Prostate gland (tissue), 2 donors: ENCODE measurements at regions not wholly inside any gene's neighbourhood (a gene's known extent, or its start where the extent isn't known, plus 50 kb on each side); places are given as distances from the start of the nearest gene placed in this dataset.

ENCODE experiments used
- DNase-seq: peaks from one replicate; pipeline ENCODE4 v3.0.0-alpha.2; 2019; ENCODE audit warnings: low spot score
- H3K27ac ChIP-seq, 2 donors: fragments of 200-600 bp; sonication (generic); 2 replicates each; pipeline ENCODE4 v1.5.1; 2017 to 2019
- H3K27me3 ChIP-seq: fragments of 200-600 bp; sonication (generic); replicated peaks from 2 replicates; pipeline ENCODE4 v1.5.1; 2019; ENCODE audit not compliant: insufficient read depth
- H3K36me3 ChIP-seq, 2 donors: fragments of 200-600 bp; sonication (generic); 1 replicate in 1 of 2; 2 replicates in 1 of 2; pipeline versions ENCODE4 v1.5.1 to v1.8.1; 2017 to 2019
- H3K4me1 ChIP-seq: fragments of 200-600 bp; sonication (generic); replicated peaks from 2 replicates; pipeline ENCODE4 v1.5.1; 2019
- H3K4me3 ChIP-seq, 2 donors: fragments of 200-600 bp; sonication (generic); 2 replicates each; pipeline ENCODE4 v1.5.1; 2017 to 2019
- H3K9me3 ChIP-seq: fragments of 200-600 bp; sonication (generic); 2 replicates; pipeline ENCODE4 v1.5.1; 2017
- CTCF ChIP-seq, 4 experiments: fragments of 200-600 bp in 2 of 4; fragments of 450-650 bp in 2 of 4; sonication (generic) in 2 of 4; IDR thresholded peaks; 1 replicate in 3 of 4; 2 replicates in 1 of 4; pipeline ENCODE4 v1.5.1; 2016 to 2019; ENCODE audit warnings: antibody characterized with exemption in 4 of 4, mild to moderate bottlenecking in 2 of 4, moderate library complexity in 2 of 4
- POLR2A ChIP-seq: fragments of 450-650 bp; IDR thresholded peaks from one replicate; pipeline ENCODE4 v1.6.1; 2016; ENCODE audit warnings: antibody characterized with exemption, mild to moderate bottlenecking
- POLR2AphosphoS5 ChIP-seq: sonication (generic); formaldehyde crosslinking; IDR thresholded peaks from one replicate; pipeline ENCODE4 v1.6.1; 2017; ENCODE audit warnings: antibody characterized with exemption
- WGBS: methylation state at CpG from one replicate; pipeline ENCODE4 v1.1.5; 2018; 5-methylcytosine and 5-hydroxymethylcytosine counted together
- intact Hi-C: fragments of 100-400 bp; cut with DNase I; formaldehyde crosslinking; loops from one replicate; pipeline ENCODE4 v1.14.2; 2022

GRCh38 chr7:42704710-42705109, 207.2 kb downstream of the C7orf25 start:
- Histone ChIP-seq H3K9me3 (no peaks in the 10 kb centered on the region), H3K27ac (no peak overlapping the region), H3K27me3 (no peaks in the 10 kb centered on the region), H3K4me1 (no peaks in the 10 kb centered on the region), H3K4me3 (no peak overlapping the region), H3K36me3 (no peaks in the 10 kb centered on the region)
- intact Hi-C loops: loop anchor here (5.0 kb wide), 1 partner anchor 128 kb away; no protein-coding TSS in a partner anchor
- DNase-seq: no peak
- WGBS: 92% methylated on average over 2 of the region's 2 CpGs
- TF ChIP-seq CTCF (IDR thresholded peaks at IDR 0.05) (no peak), POLR2A (no peak), POLR2AphosphoS5 (no peak)

- Histone ChIP-seq H3K36me3 (no peaks in the 10 kb centered on the region), H3K27me3 (no peaks in the 10 kb centered on the region), H3K9me3 (no peaks in the 10 kb centered on the region), H3K27ac (no peak overlapping the region), H3K4me1 (no peaks in the 10 kb centered on the region), H3K4me3 (no peak overlapping the region)
- intact Hi-C loops: loop anchor here (5.0 kb wide), 1 partner anchor 130 kb away; no protein-coding TSS in a partner anchor
- TF ChIP-seq CTCF (IDR thresholded peaks at IDR 0.05): no peak
- TF ChIP-seq POLR2A: no peak
- TF ChIP-seq POLR2AphosphoS5: no peak
- DNase-seq: no peak
- WGBS: 81% methylated on average over 1 of the region's 1 CpG
Observed at GRCh38 chr7:42702647-42703046, 209.2 kb downstream of the C7orf25 start.

- 55% methylated on average over 6 of the region's 6 CpGs for WGBS
- Histone ChIP-seq H3K36me3 (no peaks in the 10 kb centered on the region), H3K4me3 (no peak overlapping the region), H3K27me3 (no peaks in the 10 kb centered on the region), H3K9me3 (no peaks in the 10 kb centered on the region), H3K27ac (no peak overlapping the region), H3K4me1 (no peaks in the 10 kb centered on the region)
- intact Hi-C loops: loop anchor here (5.0 kb wide), 1 partner anchor 132 kb away; no protein-coding TSS in a partner anchor
- peak in 1 of 4 experiments; percentile 3 for TF ChIP-seq CTCF (IDR thresholded peaks at IDR 0.05)
- no peak for TF ChIP-seq POLR2AphosphoS5
- no peak for DNase-seq
Observed at GRCh38 chr7:42700406-42701327, 211.2 kb downstream of the C7orf25 start.

- WGBS: 42% methylated on average over 11 of the region's 11 CpGs
- Histone ChIP-seq H3K36me3 (no peaks in the 10 kb centered on the region), H3K9me3 (no peaks in the 10 kb centered on the region), H3K4me3 (no peak overlapping the region), H3K4me1 (no peaks in the 10 kb centered on the region), H3K27me3 (no peaks in the 10 kb centered on the region), H3K27ac (no peak overlapping the region)
- intact Hi-C loops: loop anchor here (5.0 to 10.0 kb wide), 2 partner anchors 133 to 465 kb away; partner anchors contain the start of gene GLI3
- TF ChIP-seq POLR2AphosphoS5 (no peak), CTCF (IDR thresholded peaks at IDR 0.05) (no peak), POLR2A (no peak)
- no peak for DNase-seq
Observed at GRCh38 chr7:42699380-42700178, 212.3 kb downstream of the C7orf25 start.
